MG63 (cell line): ENCODE measurements at regions not wholly inside any gene's neighbourhood (a gene's known extent, or its start where the extent isn't known, plus 50 kb on each side); places are given as distances from the start of the nearest gene placed in this dataset.
"Not testable (repeated sequence)": the region's sequence is repeated elsewhere in the genome, so short reads cannot be mapped to it uniquely, and the experiment has no call there.

Experiments used
- DNase-seq: peaks from one replicate; pipeline ENCODE4 v3.0.0-alpha.2; 2020
- H3K27me3 ChIP-seq: fragments of 250-450 bp; sonication (Bioruptor Pico); 2 replicates; pipeline ENCODE4 v1.5.1; 2020; ENCODE audit warnings: mild to moderate bottlenecking, moderate library complexity
- H3K36me3 ChIP-seq: fragments of 250-450 bp; sonication (Bioruptor Pico); 2 replicates; pipeline ENCODE4 v1.5.1; 2020; ENCODE audit warnings: mild to moderate bottlenecking, moderate library complexity
- H3K4me3 ChIP-seq: fragments of 250-450 bp; sonication (Bioruptor Pico); 2 replicates; pipeline ENCODE4 v1.5.1; 2020; ENCODE audit warnings: mild to moderate bottlenecking, moderate library complexity
- H3K9me3 ChIP-seq: fragments of 250-450 bp; sonication (Bioruptor Pico); 2 replicates; pipeline ENCODE4 v1.5.1; 2020; ENCODE audit warnings: mild to moderate bottlenecking, moderate library complexity

- no peak overlapping the region for H3K4me3 ChIP-seq
- H3K27me3 ChIP-seq = no peaks in the 10 kb centered on the region
- H3K36me3 ChIP-seq = no peaks in the 10 kb centered on the region
- no peak for DNase-seq
- H3K9me3 ChIP-seq = no peaks in the 10 kb centered on the region
These were observed 353.9 kb upstream of the LMCD1 start for GRCh38 chr3:8147711-8148110.

- H3K36me3 ChIP-seq = no peaks in the 10 kb centered on the region
- no peak overlapping the region for H3K4me3 ChIP-seq
- H3K27me3 ChIP-seq = no peaks in the 10 kb centered on the region
- no peak for DNase-seq
- H3K9me3 ChIP-seq = no peaks in the 10 kb centered on the region
These were observed 348.7 kb upstream of the LMCD1 start for GRCh38 chr3:8152821-8153418.

- Histone ChIP-seq H3K36me3 (no peaks in the 10 kb centered on the region), H3K9me3 (no peaks in the 10 kb centered on the region), H3K4me3 (no peak overlapping the region), H3K27me3 (no peaks in the 10 kb centered on the region)
- DNase-seq = no peak
These were observed 347.8 kb upstream of the LMCD1 start for GRCh38 chr3:8153800-8154199.

- no peak for DNase-seq
- Histone ChIP-seq H3K4me3 (no peak overlapping the region), H3K9me3 (no peaks in the 10 kb centered on the region), H3K27me3 (no peaks in the 10 kb centered on the region), H3K36me3 (no peaks in the 10 kb centered on the region)
These were observed 347.0 kb upstream of the LMCD1 start for GRCh38 chr3:8154617-8155016.

GRCh38 chr3:8156138-8156537 is 345.5 kb upstream of the LMCD1 start:
- Histone ChIP-seq H3K4me3 (no peak overlapping the region), H3K36me3 (no peaks in the 10 kb centered on the region)
- DNase-seq = no peak

GRCh38 chr3:8156831-8157230 is 344.8 kb upstream of the LMCD1 start:
- no peaks in the 10 kb centered on the region for H3K36me3 ChIP-seq
- no peak for DNase-seq
- no peak overlapping the region for H3K4me3 ChIP-seq
- no peaks in the 10 kb centered on the region for H3K27me3 ChIP-seq
- H3K9me3 ChIP-seq = no peaks in the 10 kb centered on the region

More at GRCh38 chr3:8156138-8156537, 345.5 kb upstream of the LMCD1 start:
- H3K27me3 ChIP-seq = no peaks in the 10 kb centered on the region
- no peaks in the 10 kb centered on the region for H3K9me3 ChIP-seq

- Histone ChIP-seq H3K4me3 (no peak overlapping the region), H3K9me3 (no peaks in the 10 kb centered on the region), H3K27me3 (no peaks in the 10 kb centered on the region), H3K36me3 (no peaks in the 10 kb centered on the region)
- no peak for DNase-seq
These were observed 344.0 kb upstream of the LMCD1 start for GRCh38 chr3:8157640-8158039.

- DNase-seq = no peak
- H3K4me3 ChIP-seq = no peak overlapping the region
These were observed 337.5 kb upstream of the LMCD1 start for GRCh38 chr3:8164145-8164544.

GRCh38 chr3:8166014-8166413 is 335.6 kb upstream of the LMCD1 start:
- DNase-seq = no peak
- H3K36me3 ChIP-seq = no peaks in the 10 kb centered on the region
- H3K9me3 ChIP-seq = no peaks in the 10 kb centered on the region

More at GRCh38 chr3:8164145-8164544, 337.5 kb upstream of the LMCD1 start:
- Histone ChIP-seq H3K36me3 (no peaks in the 10 kb centered on the region), H3K27me3 (no peaks in the 10 kb centered on the region), H3K9me3 (no peaks in the 10 kb centered on the region)

GRCh38 chr3:8170971-8171508 is 330.6 kb upstream of the LMCD1 start:
- no peaks in the 10 kb centered on the region for H3K36me3 ChIP-seq
- no peak for DNase-seq
- no peaks in the 10 kb centered on the region for H3K27me3 ChIP-seq
- H3K9me3 ChIP-seq = no peaks in the 10 kb centered on the region
- no peak overlapping the region for H3K4me3 ChIP-seq

More at GRCh38 chr3:8166014-8166413, 335.6 kb upstream of the LMCD1 start:
- no peaks in the 10 kb centered on the region for H3K27me3 ChIP-seq
- no peak overlapping the region for H3K4me3 ChIP-seq

GRCh38 chr3:8173892-8174291 is 327.7 kb upstream of the LMCD1 start:
- Histone ChIP-seq H3K9me3 (no peaks in the 10 kb centered on the region), H3K27me3 (no peaks in the 10 kb centered on the region), H3K4me3 (no peak overlapping the region), H3K36me3 (no peaks in the 10 kb centered on the region)
- DNase-seq = no peak

GRCh38 chr3:8176759-8177483 is 324.7 kb upstream of the LMCD1 start:
- not testable (repeated sequence) for H3K27me3 ChIP-seq, DNase-seq, H3K36me3 ChIP-seq, H3K9me3 ChIP-seq, H3K4me3 ChIP-seq

GRCh38 chr3:8178516-8178915 is 323.1 kb upstream of the LMCD1 start:
- not testable (repeated sequence) for H3K36me3 ChIP-seq, H3K9me3 ChIP-seq, DNase-seq, H3K4me3 ChIP-seq, H3K27me3 ChIP-seq

- no peaks in the 10 kb centered on the region for H3K36me3 ChIP-seq
- no peak for DNase-seq
- no peak overlapping the region for H3K4me3 ChIP-seq
- H3K27me3 ChIP-seq = no peaks in the 10 kb centered on the region
- no peaks in the 10 kb centered on the region for H3K9me3 ChIP-seq
These were observed 318.7 kb upstream of the LMCD1 start for GRCh38 chr3:8182904-8183303.

GRCh38 chr3:8183627-8184026 is 318.0 kb upstream of the LMCD1 start:
- no peak for DNase-seq
- H3K4me3 ChIP-seq = no peak overlapping the region
- no peaks in the 10 kb centered on the region for H3K9me3 ChIP-seq
- no peaks in the 10 kb centered on the region for H3K27me3 ChIP-seq
- H3K36me3 ChIP-seq = no peaks in the 10 kb centered on the region

GRCh38 chr3:8186213-8186612 is 315.4 kb upstream of the LMCD1 start:
- no peaks in the 10 kb centered on the region for H3K9me3 ChIP-seq
- H3K4me3 ChIP-seq = no peak overlapping the region
- no peaks in the 10 kb centered on the region for H3K27me3 ChIP-seq
- no peak for DNase-seq
- H3K36me3 ChIP-seq = no peaks in the 10 kb centered on the region

GRCh38 chr3:8187996-8188395 is 313.6 kb upstream of the LMCD1 start:
- no peak for DNase-seq
- Histone ChIP-seq H3K36me3 (no peaks in the 10 kb centered on the region), H3K4me3 (no peak overlapping the region), H3K9me3 (no peaks in the 10 kb centered on the region), H3K27me3 (no peaks in the 10 kb centered on the region)

- no peak for DNase-seq
- Histone ChIP-seq H3K36me3 (no peaks in the 10 kb centered on the region), H3K4me3 (no peak overlapping the region), H3K27me3 (no peaks in the 10 kb centered on the region), H3K9me3 (no peaks in the 10 kb centered on the region)
These were observed 312.6 kb upstream of the LMCD1 start for GRCh38 chr3:8189051-8189450.
